Activated T-cell treated with anti-CD3 and anti-CD28 coated beads for 1 hour (primary cell): ENCODE measurements at regions not wholly inside any gene's neighbourhood (a gene's known extent, or its start where the extent isn't known, plus 50 kb on each side); places are given as distances from the start of the nearest gene placed in this dataset.

Experiments
- DNase-seq: peaks from one replicate; pipeline ENCODE4 v3.0.0-alpha.2; 2020; ENCODE audit warnings: low read depth

- no peak for DNase-seq
Observed at GRCh38 chr6:156352861-156353260, 424.3 kb upstream of the ARID1B start.

DNA sequence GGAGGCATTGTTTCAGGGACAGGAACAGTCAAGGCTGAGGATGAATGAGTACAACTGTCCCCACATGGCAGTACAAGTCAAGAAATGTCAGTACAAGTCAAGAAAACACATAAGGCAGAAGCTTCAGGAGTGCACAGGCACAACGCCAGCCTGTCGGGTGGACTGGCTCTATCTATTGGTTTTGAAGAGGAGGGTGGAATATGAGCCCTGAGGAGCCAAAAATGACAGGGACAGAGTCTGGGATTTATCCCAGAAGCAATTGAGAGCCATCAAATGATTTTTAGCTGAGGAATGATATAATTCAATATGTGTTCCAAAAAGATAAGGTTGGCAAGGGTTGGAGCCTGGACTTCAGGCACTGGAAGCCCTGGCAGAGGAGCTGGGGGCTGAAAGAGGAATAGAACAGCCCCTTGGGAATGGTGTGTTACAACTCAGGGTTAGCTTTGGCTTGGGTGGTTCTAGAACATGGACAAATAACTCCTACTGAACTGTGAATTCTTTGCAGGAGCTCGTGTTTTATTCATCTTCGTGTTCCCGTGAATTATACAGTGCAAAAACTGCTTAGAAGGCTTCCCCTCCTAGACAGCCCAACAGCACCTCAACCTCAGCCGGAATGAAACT lies 425.7 kb upstream of the ARID1B start:
- DNase-seq = no peak

GRCh38 chr6:156350337-156350736 lies 426.8 kb upstream of the ARID1B start:
- DNase-seq = no peak

- DNase-seq = no peak
Observed at GRCh38 chr6:156348849-156349248, 428.3 kb upstream of the ARID1B start.

GRCh38 chr6:156348424-156348823 lies 428.8 kb upstream of the ARID1B start:
- DNase-seq = no peak

- DNase-seq = no peak
Observed at GRCh38 chr6:156347656-156348055, 429.5 kb upstream of the ARID1B start.

DNA sequence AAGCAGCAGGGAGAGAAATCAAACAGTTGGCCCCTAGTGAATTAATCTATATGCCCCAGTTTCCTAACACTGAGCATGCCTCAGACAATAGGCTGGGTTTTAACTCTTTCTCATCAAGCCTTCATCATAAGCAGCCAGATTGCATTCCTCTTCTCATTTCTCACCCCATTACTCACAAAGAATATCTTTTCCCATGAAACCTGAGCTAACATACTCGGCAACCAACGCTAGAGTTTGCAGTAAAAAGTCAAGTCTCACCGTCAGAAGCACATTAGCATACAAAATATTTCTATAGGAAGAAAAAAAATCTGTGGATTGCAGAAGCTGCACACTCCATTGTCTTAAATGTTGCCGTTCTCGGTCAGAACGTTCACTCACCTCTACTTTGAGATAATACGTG lies 429.9 kb upstream of the ARID1B start:
- no peak for DNase-seq

DNA sequence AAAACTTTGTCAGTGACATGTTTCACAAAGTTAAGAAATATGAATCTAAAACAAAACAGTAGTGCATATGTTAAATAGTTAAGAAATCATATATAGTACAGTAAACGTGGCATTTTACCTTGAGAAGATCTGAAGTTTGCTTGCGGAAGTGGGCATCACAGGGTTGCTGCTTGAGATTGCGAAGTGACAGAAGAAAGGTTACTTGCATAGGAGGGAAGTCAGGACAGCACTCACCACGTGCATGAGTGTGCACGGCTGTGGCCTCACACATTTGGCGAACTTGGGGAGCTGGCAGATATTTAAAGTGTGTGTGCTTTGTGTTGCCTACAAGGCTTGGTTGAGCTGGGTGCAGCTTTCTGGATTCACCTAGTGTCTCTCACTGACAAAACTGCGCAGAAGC lies 431.5 kb upstream of the ARID1B start:
- no peak for DNase-seq

GRCh38 chr6:156344491-156344890 lies 432.7 kb upstream of the ARID1B start:
- DNase-seq = no peak

DNA sequence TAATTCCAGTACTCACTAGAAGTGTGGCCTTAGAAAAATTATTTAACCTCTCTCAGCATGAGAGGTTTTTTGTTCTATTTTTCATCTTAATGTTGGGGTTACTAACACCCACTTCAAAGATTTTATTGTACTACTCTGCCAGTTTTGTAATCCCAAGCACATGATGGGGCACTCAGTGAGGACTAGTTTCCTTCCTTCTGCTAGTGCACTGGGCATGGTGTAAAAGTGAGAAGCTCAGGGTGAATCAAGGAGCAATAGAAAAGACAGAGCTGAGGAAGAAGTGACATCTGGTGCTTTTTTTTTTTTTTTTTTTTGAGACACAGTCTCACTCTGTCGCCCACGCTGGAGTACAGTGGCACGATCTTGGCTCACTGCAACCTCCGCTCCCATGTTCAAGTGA lies 439.4 kb upstream of the ARID1B start:
- DNase-seq = no peak

DNA sequence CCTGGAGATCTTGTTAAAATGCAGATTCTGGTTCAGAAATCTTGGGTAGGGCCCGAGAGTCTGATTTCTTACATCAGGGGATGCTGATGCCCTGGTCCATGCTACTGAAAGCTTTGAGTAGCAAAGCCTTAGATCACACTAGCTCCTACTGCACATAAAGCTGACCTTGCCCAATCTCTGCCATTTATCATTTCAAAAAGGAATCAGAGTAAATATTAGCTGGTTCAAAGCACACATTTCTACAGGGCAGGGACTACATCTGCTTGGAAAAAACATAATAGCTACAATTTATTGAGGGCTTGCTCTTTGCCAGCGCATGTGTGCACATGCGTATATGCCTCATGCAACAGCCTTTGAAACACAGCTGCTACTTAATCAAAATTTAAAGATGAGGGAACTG lies 440.4 kb upstream of the ARID1B start:
- DNase-seq = no peak

DNA sequence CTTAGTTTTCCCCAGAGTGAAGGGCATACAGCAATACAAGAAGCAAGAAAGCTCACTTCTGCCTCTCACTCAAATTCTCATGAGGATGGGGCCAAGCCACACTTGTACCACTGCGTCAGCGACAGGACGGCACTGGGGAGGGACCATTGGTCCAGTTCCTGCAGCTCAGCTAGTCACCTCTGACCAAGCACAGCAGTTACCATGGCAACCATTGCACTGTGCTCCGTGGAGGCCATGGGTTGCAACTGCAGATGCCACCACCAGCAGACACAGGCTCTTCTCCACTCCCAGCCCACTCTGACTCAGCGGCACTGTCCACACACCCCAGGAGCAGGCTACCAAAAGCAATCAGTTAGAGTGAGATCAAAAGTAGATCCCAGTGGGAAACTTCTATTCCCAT lies 441.1 kb upstream of the ARID1B start:
- DNase-seq = no peak

- no peak for DNase-seq
Observed at GRCh38 chr6:156334966-156335365, 442.2 kb upstream of the ARID1B start.

DNA sequence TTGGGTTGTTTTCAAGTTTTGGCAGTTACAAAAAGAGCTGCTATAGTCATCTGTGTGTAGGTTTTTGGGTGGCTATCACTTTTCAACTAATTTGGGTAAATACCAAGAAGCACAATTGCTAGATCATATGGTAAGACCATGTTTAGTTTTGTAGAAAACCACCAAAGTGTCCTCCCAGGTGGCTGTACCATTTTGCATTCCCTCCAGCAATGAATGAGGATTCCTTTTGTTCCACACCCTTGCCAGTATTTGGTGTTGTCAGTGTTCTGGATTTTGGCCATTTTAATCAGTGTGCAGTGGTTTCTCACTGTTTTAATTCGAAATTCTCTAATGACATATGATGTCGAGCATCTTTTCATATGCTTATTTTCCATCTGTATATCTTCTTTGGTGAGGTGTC lies 457.5 kb upstream of the ARID1B start:
- DNase-seq = no peak

- DNase-seq = no peak
Observed at GRCh38 chr6:156316583-156317125, 460.5 kb upstream of the ARID1B start.

- DNase-seq = no peak
Observed at GRCh38 chr6:156315146-156315545, 462.0 kb upstream of the ARID1B start.

GRCh38 chr6:156313037-156313436 lies 464.1 kb upstream of the ARID1B start:
- no peak for DNase-seq

DNA sequence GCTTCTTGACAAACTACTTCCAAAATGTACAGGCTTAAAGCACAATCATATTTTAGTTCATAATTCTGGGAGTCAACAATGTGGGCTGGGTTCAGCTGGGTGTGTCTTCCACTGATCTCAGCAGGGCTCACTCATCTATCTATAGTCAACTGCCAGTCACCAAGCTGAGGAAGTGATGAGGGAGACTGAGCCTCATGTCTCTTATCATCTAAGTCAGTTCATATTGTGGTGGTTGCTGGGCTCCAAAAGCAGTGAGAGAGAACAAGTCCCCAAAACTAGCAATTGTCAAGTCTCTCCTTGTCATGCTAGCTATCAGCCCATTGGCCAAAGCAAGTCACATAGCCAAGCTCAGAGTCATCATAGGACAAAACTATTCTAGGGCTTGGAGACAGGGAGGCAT lies 465.9 kb upstream of the ARID1B start:
- DNase-seq = no peak

GRCh38 chr6:156310701-156311100 lies 466.5 kb upstream of the ARID1B start:
- DNase-seq = no peak

GRCh38 chr6:156309017-156309416 lies 468.2 kb upstream of the ARID1B start:
- DNase-seq = no peak

GRCh38 chr6:156308604-156309003 lies 468.6 kb upstream of the ARID1B start:
- DNase-seq = no peak

DNA sequence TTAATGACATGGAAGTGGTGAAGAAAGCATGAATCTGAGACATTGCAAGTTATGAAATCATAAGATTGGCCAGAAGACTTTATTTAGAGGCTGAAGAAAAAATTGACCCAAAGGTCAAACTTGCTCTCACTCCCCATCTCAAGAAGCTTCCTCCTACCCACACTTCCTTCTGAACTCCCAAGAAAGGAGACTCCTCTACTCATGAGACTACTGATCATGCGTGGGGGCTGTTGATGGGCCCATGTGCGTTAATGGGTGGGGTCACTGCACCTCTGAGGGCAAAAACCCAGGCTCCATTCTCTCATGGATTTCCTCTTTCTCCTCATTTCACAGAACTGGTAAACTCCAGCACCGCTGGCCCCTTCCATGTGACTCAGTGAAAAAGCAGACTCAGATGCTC lies 470.6 kb upstream of the ARID1B start:
- no peak for DNase-seq

- no peak for DNase-seq
Observed at GRCh38 chr6:156283091-156283490, 494.1 kb upstream of the ARID1B start.

DNA sequence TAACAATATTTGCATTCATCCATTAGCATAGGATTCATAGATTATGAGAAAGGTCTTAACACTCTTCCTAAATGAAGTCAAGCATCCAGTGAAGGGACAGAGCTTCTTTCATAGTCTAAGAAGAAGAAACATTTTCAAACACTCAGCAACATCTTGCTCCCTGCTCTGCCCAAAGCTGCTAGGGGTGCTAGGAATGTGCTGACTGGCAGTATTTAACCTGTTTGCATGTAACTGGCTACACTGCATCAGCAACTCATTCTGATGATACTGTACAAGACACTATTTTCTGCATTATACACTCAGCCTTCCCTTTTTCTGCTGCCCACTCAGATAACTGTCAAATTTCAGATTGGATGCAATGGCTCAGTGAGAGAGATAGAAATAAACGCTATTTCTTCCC lies 495.1 kb upstream of the ARID1B start:
- no peak for DNase-seq

DNA sequence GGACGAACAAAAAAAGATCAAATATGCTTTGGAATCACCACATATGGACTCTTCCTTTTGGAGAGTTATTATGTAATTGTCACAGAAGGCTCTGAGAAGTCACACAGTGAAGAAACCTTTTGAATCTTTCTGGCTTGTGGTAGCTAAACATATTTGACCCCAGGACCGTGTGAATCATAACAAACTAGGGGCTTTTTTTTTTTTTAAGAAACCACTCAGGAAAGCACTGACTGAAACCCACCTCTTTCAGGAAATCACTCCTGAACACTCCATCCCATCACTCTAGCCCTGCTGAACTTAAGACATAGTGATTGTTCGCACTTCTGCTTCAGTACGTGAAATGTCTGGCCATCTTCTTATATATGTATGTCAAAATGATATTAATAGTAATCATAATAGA lies 495.9 kb upstream of the ARID1B start:
- no peak for DNase-seq
